Transverse colon (tissue), 4 donors: ENCODE measurements at regions not wholly inside any gene's neighbourhood (a gene's known extent, or its start where the extent isn't known, plus 50 kb on each side); places are given as distances from the start of the nearest gene placed in this dataset.

Experiments used
- DNase-seq: peaks from one replicate; pipeline ENCODE4 v3.0.0-alpha.2; 2019
- H3K27ac ChIP-seq, 4 donors: fragments of 200-600 bp; sonication (generic); 2 replicates each; pipeline ENCODE4 v1.5.1; 2016 to 2018; ENCODE audit warnings: inconsistent platforms in 4 of 4
- H3K27me3 ChIP-seq: fragments of 200-600 bp; sonication (generic); 2 replicates; pipeline ENCODE4 v1.5.1; 2017; ENCODE audit warnings: inconsistent platforms
- H3K36me3 ChIP-seq, 4 donors: fragments of 200-600 bp; sonication (generic); 2 replicates each; pipeline ENCODE4 v1.5.1; 2017 to 2019; ENCODE audit warnings: inconsistent platforms in 4 of 4
- H3K4me1 ChIP-seq, 4 donors: fragments of 200-600 bp; sonication (generic); 2 replicates each; pipeline ENCODE4 v1.5.1; 2017 to 2020; ENCODE audit warnings: inconsistent platforms in 4 of 4
- H3K4me3 ChIP-seq, 4 donors: fragments of 200-600 bp; sonication (generic); 1 replicate in 1 of 4; 2 replicates in 3 of 4; pipeline versions ENCODE4 v1.5.1 to v1.6.1; 2017 to 2019; ENCODE audit warnings: inconsistent platforms in 4 of 4
- H3K9me3 ChIP-seq, 2 donors: fragments of 200-600 bp; sonication (generic); 2 replicates each; pipeline ENCODE4 v1.5.1; 2017 to 2019; ENCODE audit warnings: inconsistent platforms in 2 of 2
- EP300 ChIP-seq: sonication (generic); formaldehyde crosslinking; IDR thresholded peaks from one replicate; pipeline ENCODE4 v1.6.1; 2017; ENCODE audit warnings: antibody characterized with exemption, low read depth
- POLR2A ChIP-seq: fragments of 450-650 bp; IDR thresholded peaks from one replicate; pipeline ENCODE4 v1.6.1; 2016; ENCODE audit warnings: antibody characterized with exemption, mild to moderate bottlenecking, moderate library complexity
- POLR2AphosphoS5 ChIP-seq, 3 donors: sonication (generic); formaldehyde crosslinking; IDR thresholded peaks; one replicate each; pipeline ENCODE4 v1.6.1; 2016; ENCODE audit warnings: antibody characterized with exemption in 3 of 3
- WGBS, 2 donors: methylation state at CpG; one replicate each; pipeline ENCODE4 v1.1.5; 2018; ENCODE audit warnings: low coverage in 1 of 2; 5-methylcytosine and 5-hydroxymethylcytosine counted together
- in situ Hi-C, 4 donors: fragments of 200-750 bp; cut with MboI; loops; one replicate each; pipeline versions ENCODE4 v1.15.0 to v1.15.1; 2017; ENCODE audit warnings: low sequenced_read_pairs in 3 of 4, low pct_ligation_motif_present in 1 of 4, low pct_unique_long_range_greater_than_20kb in 1 of 4
- intact Hi-C: fragments of 100-400 bp; cut with DNase I; formaldehyde crosslinking; loops from one replicate; pipeline ENCODE4 v1.15.1; 2023; ENCODE audit warnings: low total_unique reads
- TF ChIP-seq, protein P1 (sequence below), 5 experiments: fragments of 200-600 bp in 3 of 5; fragments of 450-650 bp in 2 of 5; sonication (generic) in 3 of 5; IDR thresholded peaks; 1 replicate in 2 of 5; 2 replicates in 3 of 5; pipeline ENCODE4 v1.5.1; 2016 to 2017; ENCODE audit warnings: antibody characterized with exemption in 5 of 5, inconsistent platforms in 3 of 5, mild to moderate bottlenecking in 2 of 5, moderate library complexity in 1 of 5

GRCh38 chr15:77807611-77808010 lies 174.9 kb upstream of the LINGO1 start:
- H3K27ac ChIP-seq: no peak overlapping the region
- DNase-seq: no peak
- TF ChIP-seq, protein P1, sequence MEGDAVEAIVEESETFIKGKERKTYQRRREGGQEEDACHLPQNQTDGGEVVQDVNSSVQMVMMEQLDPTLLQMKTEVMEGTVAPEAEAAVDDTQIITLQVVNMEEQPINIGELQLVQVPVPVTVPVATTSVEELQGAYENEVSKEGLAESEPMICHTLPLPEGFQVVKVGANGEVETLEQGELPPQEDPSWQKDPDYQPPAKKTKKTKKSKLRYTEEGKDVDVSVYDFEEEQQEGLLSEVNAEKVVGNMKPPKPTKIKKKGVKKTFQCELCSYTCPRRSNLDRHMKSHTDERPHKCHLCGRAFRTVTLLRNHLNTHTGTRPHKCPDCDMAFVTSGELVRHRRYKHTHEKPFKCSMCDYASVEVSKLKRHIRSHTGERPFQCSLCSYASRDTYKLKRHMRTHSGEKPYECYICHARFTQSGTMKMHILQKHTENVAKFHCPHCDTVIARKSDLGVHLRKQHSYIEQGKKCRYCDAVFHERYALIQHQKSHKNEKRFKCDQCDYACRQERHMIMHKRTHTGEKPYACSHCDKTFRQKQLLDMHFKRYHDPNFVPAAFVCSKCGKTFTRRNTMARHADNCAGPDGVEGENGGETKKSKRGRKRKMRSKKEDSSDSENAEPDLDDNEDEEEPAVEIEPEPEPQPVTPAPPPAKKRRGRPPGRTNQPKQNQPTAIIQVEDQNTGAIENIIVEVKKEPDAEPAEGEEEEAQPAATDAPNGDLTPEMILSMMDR (IDR thresholded peaks at IDR 0.05): no peak
- TF ChIP-seq POLR2A (no peak), EP300 (no peak), POLR2AphosphoS5 (IDR thresholded peaks at IDR 0.05) (no peak)
- H3K4me3 ChIP-seq: no peak overlapping the region
- intact Hi-C loops (no loop called here), in situ Hi-C loops (loop anchor here in 2 of 4 donors (25.0 kb wide), 1 partner anchor 170 kb away; the partner anchor contains the start of gene LINGO1 (in 2 of the 2))
- 78 to 84% methylated on average over 6 to 9 of the region's 9 CpGs for WGBS, 2 donors
- H3K27me3 ChIP-seq: no peaks in the 10 kb centered on the region
- H3K9me3 ChIP-seq: no peaks in the 10 kb centered on the region
- no peaks in the 10 kb centered on the region for H3K4me1 ChIP-seq
- no peaks in the 10 kb centered on the region for H3K36me3 ChIP-seq

DNA sequence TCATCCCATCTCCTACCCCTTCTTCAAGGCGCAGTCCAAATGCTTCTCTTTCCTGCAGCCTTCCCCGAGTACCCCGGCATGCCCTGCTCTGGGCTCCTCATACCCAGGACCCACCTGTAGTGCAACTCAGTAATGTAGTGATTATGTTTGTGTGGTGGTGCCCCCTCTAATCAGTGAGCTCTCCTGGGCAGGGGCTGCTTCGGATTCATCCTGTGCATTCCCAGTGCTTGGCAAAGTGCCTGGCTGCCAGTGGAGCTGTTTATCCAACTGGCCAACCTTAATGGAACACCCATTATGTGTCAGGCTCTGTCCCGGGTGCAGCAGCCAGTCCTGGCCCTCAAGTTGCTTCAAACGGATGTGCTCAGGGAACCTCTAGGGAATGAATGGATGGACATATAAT lies 174.4 kb upstream of the LINGO1 start:
- H3K4me1 ChIP-seq: no peaks in the 10 kb centered on the region
- H3K9me3 ChIP-seq: no peaks in the 10 kb centered on the region
- intact Hi-C loops: no loop called here
- H3K4me3 ChIP-seq: no peak overlapping the region
- TF ChIP-seq POLR2AphosphoS5 (IDR thresholded peaks at IDR 0.05) (no peak), POLR2A (no peak), EP300 (no peak)
- TF ChIP-seq, protein P1 (IDR thresholded peaks at IDR 0.05): no peak
- H3K27me3 ChIP-seq: no peaks in the 10 kb centered on the region
- no peak for DNase-seq
- WGBS, 2 donors: 30 to 72% methylated on average over 2 to 6 of the region's 6 CpGs
- H3K36me3 ChIP-seq: no peaks in the 10 kb centered on the region
- in situ Hi-C loops: loop anchor here in 2 of 4 donors (25.0 kb wide), 1 partner anchor 170 kb away; the partner anchor contains the start of gene LINGO1 (in 2 of the 2)
- H3K27ac ChIP-seq: no peak overlapping the region

DNA sequence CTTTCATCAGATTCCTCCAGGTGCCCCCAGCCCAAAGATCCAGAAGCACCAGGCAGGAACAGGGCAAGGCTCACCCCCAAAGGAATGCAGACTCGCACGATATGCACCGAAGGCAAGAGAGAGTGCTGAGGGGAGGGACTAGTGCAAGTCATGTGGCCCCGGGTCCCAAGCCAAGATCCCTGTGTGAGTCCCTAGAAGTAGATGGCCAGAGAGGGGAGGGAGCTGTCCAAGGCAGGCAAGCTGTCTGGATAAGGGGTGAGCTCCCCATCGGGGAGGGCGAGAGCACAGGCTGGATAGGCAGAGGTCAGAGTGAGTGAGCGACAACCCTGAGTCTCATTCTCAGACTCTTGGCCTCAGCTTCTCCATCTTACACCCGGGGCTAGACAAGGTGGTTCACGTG lies 171.5 kb upstream of the LINGO1 start:
- intact Hi-C loops: no loop called here
- 82 to 85% methylated on average over 4 to 8 of the region's 9 CpGs for WGBS, 2 donors
- no peak for DNase-seq

GRCh38 chr15:77803487-77803886 lies 170.8 kb upstream of the LINGO1 start:
- H3K36me3 ChIP-seq: no peaks in the 10 kb centered on the region
- no peak overlapping the region for H3K27ac ChIP-seq
- intact Hi-C loops (no loop called here), in situ Hi-C loops (loop anchor here in 2 of 4 donors (25.0 kb wide), 1 partner anchor 166 kb away; the partner anchor contains the start of gene LINGO1 (in 2 of the 2))
- H3K4me1 ChIP-seq: no peaks in the 10 kb centered on the region
- no peak overlapping the region for H3K4me3 ChIP-seq
- no peaks in the 10 kb centered on the region for H3K9me3 ChIP-seq
- DNase-seq: no peak
- no peak for TF ChIP-seq POLR2AphosphoS5 (IDR thresholded peaks at IDR 0.05)
- TF ChIP-seq POLR2A: no peak
- 44 to 67% methylated on average over 2 to 3 of the region's 3 CpGs for WGBS, 2 donors
- no peaks in the 10 kb centered on the region for H3K27me3 ChIP-seq

More for the DNA sequence above, 171.5 kb upstream of the LINGO1 start:
- no peaks in the 10 kb centered on the region for H3K9me3 ChIP-seq
- H3K27ac ChIP-seq: no peak overlapping the region
- no peak for TF ChIP-seq POLR2A
- no peaks in the 10 kb centered on the region for H3K36me3 ChIP-seq
- in situ Hi-C loops: loop anchor here in 2 of 4 donors (25.0 kb wide), 1 partner anchor 167 kb away; the partner anchor contains the start of gene LINGO1 (in 2 of the 2)
- H3K27me3 ChIP-seq: no peaks in the 10 kb centered on the region
- no peak overlapping the region for H3K4me3 ChIP-seq
- H3K4me1 ChIP-seq: no peaks in the 10 kb centered on the region

DNA sequence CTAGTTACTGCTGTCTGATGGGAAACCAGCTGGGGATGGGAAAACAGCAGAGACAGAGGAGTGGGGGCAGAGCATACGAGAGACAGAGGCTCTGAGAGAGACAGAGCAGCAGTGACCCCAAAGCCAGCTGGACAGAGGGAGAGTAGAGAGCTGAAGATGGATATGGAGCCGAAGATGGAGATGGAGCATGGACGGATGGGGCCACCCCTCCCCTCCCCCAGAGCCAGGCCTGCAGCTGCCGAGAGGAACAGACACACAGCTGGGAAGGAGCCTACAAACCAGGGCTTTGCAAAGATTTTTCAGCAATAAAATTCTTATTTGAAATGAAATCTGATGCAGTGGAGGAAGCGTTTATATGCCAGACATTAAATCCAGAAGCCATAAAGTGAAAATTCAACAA lies 167.6 kb upstream of the LINGO1 start:
- no peak for TF ChIP-seq POLR2AphosphoS5 (IDR thresholded peaks at IDR 0.05)
- TF ChIP-seq, protein P1 (IDR thresholded peaks at IDR 0.05): no peak
- Histone ChIP-seq H3K9me3 (no peaks in the 10 kb centered on the region), H3K27ac (no peak overlapping the region), H3K27me3 (no peaks in the 10 kb centered on the region), H3K36me3 (no peaks in the 10 kb centered on the region), H3K4me1 (no peaks in the 10 kb centered on the region), H3K4me3 (no peak overlapping the region)
- in situ Hi-C loops: loop anchor here in 2 of 4 donors (25.0 kb wide), 1 partner anchor 163 kb away; the partner anchor contains the start of gene LINGO1 (in 2 of the 2)
- 53 to 55% methylated on average over 4 to 5 of the region's 5 CpGs for WGBS, 2 donors
- DNase-seq: no peak
- intact Hi-C loops: no loop called here
